ENCODE measurements at regions not wholly inside any gene's neighbourhood (a gene's known extent, or its start where the extent isn't known, plus 50 kb on each side); places are given as distances from the start of the nearest gene placed in this dataset.

DNA sequence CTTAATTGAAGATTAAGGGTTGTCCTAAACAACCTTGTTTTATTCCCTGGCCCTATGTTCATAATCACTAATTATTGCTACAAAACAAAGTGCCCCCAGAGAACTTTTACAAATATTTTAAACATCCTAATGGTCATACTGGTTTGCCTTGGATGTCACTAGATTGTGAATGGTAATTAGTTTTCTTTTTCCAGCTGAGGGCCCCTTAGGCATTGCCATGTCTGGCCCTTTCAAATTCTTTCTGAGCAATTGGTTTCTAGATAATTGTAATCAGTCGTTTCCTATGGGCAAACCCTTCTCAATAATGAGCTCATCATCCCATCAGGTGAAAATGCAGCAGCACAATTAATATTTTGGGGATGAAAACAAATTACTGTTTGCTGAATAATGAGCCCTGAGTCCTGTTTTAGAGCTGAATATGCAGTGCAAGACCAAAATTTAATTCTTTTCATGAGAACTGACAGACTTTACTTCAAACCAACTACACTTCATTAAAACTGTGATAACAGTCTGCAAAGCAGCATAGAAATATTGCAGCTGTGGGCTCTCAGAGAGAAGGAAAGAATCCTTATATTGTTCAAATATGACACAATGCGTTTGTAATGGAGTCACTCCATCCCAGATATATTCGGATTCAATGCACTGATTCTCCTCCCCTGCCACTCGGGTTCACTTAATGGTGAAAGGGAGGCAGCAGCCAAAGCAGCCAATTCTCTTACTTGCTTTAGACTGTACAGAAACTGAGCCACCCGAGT is 67.7 kb upstream of the ARHGAP5 start:
- no peaks in the 10 kb centered on the region for H3K4me1 ChIP-seq (ENCODE audit: control insufficient read depth, insufficient read depth, low read length, poor library complexity, severe bottlenecking)
- H3K9me3 ChIP-seq (ENCODE audit: control insufficient read depth, low read length) = no peaks in the 10 kb centered on the region
- H3K27ac ChIP-seq (ENCODE audit: insufficient read depth, low read length, poor library complexity, severe bottlenecking) = no peak overlapping the region

DNA sequence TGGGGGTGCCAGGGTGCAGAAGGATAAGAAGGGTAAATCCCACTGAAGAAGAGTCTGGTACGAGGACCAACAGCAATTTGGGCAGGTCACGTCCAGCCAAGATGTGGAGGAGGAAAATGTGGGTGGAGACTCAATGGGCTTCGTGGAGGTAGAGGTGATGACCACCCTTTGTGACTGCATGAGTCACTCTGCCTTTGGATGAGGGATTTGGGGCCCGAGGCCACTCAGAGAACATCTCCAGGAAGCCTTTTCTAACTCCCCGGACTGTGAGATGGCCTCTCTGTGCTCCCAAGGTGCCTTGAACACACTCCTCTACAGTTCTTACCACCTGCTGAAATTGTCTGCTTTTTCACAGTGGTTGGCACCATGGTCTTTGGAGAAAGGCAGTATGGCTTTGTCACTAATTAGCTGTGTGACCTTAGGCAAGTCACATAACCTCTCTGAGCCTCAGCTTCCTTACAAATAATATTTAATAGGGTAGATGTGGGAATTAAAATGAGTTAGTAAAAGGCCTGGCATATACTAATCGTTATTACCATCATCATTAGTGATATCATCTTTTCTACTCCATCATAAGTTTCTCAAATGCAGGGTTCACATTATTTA is 67.0 kb upstream of the ARHGAP5 start:
- Histone ChIP-seq H3K27me3 (replicated peaks; ENCODE audit: control insufficient read depth, insufficient read depth, low read length, poor library complexity, severe bottlenecking) (no peaks in the 10 kb centered on the region), H3K4me3 (ENCODE audit: insufficient read depth, low read depth, low read length, poor library complexity, severe bottlenecking) (no peak overlapping the region), H3K4me1 (ENCODE audit: control insufficient read depth, insufficient read depth, low read length, poor library complexity, severe bottlenecking) (no peaks in the 10 kb centered on the region), H3K9me3 (ENCODE audit: control insufficient read depth, low read length) (no peaks in the 10 kb centered on the region), H3K27ac (ENCODE audit: insufficient read depth, low read length, poor library complexity, severe bottlenecking) (no peak overlapping the region), H3K36me3 (ENCODE audit: control insufficient read depth, insufficient read depth, low read length) (no peaks in the 10 kb centered on the region)
- no peak for DNase-seq

More for the DNA sequence above, 67.7 kb upstream of the ARHGAP5 start:
- H3K27me3 ChIP-seq (replicated peaks; ENCODE audit: control insufficient read depth, insufficient read depth, low read length, poor library complexity, severe bottlenecking) = no peaks in the 10 kb centered on the region
- no peak for DNase-seq
- H3K4me3 ChIP-seq (ENCODE audit: insufficient read depth, low read depth, low read length, poor library complexity, severe bottlenecking) = no peak overlapping the region
- no peaks in the 10 kb centered on the region for H3K36me3 ChIP-seq (ENCODE audit: control insufficient read depth, insufficient read depth, low read length)

DNA sequence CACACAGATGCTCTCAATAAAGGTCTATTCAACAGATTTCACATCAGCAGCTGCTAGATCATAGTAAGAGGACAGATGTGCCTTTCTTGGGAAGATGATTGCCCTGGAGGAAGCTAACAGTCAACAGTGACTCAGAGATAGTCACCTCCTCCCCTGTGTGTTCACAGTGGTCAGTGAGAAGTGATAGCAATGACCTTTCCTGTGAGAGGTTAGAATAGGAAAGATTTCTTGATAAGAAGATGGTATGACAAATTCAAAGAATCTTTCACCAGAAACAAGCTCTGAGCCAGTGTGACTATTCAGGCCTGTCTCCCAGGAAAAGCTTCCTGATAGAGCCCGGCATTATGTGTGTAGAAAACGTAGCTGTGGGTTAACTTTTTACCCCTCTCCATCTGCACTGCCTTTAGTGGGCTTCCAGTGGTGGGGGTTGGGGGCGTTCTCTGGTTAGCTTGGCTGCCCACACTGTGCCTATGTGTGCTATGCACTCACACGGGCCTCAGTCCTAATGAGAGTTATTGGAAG is 66.4 kb upstream of the ARHGAP5 start:
- Histone ChIP-seq H3K4me3 (ENCODE audit: insufficient read depth, low read depth, low read length, poor library complexity, severe bottlenecking) (no peak overlapping the region), H3K9me3 (ENCODE audit: control insufficient read depth, low read length) (no peaks in the 10 kb centered on the region), H3K4me1 (ENCODE audit: control insufficient read depth, insufficient read depth, low read length, poor library complexity, severe bottlenecking) (no peaks in the 10 kb centered on the region), H3K36me3 (ENCODE audit: control insufficient read depth, insufficient read depth, low read length) (no peaks in the 10 kb centered on the region), H3K27ac (ENCODE audit: insufficient read depth, low read length, poor library complexity, severe bottlenecking) (no peak overlapping the region), H3K27me3 (replicated peaks; ENCODE audit: control insufficient read depth, insufficient read depth, low read length, poor library complexity, severe bottlenecking) (no peaks in the 10 kb centered on the region)
- DNase-seq = no peak

DNA sequence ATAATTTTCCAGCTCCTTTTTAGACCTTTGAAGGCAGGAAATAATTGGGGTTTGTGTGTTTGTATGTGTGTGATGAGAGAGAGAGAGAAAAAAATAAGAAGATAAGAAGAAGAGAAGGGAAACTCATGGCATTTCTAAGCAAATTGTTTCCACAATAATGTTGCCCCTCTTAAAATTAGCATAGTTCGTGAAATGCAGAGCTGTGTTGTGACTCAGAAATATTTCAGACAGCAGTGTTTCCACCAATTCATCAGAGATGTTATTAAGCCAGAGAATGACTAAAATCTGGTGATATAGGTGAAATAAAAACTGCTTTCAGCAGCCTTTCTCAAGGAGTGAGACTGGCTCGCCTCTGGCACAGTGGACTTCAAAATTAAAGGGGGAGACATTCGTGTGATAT is 65.9 kb upstream of the ARHGAP5 start:
- Histone ChIP-seq H3K4me3 (ENCODE audit: insufficient read depth, low read depth, low read length, poor library complexity, severe bottlenecking) (no peak overlapping the region), H3K27me3 (replicated peaks; ENCODE audit: control insufficient read depth, insufficient read depth, low read length, poor library complexity, severe bottlenecking) (no peaks in the 10 kb centered on the region), H3K9me3 (ENCODE audit: control insufficient read depth, low read length) (no peaks in the 10 kb centered on the region), H3K36me3 (ENCODE audit: control insufficient read depth, insufficient read depth, low read length) (no peaks in the 10 kb centered on the region), H3K4me1 (ENCODE audit: control insufficient read depth, insufficient read depth, low read length, poor library complexity, severe bottlenecking) (no peaks in the 10 kb centered on the region), H3K27ac (ENCODE audit: insufficient read depth, low read length, poor library complexity, severe bottlenecking) (no peak overlapping the region)
- DNase-seq = no peak

DNA sequence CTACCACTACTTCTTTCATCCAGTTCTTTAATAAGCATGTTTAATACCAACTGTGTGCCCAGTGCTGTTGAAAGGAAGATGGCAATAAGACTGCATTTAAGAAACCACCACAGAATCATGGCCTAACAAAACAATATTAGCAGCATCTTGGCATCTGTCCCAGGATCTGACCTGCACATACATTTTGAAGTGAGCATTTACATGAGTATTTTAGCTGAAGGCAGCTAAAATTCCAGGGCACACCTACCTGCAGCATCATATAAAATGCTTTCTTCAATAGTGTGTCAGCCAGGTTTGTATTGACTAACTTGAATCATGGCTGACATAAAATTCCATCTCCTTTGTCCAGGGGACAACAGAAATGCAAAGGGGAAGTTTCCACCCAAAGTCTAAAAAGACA is 65.0 kb upstream of the ARHGAP5 start:
- no peak for DNase-seq
- H3K4me1 ChIP-seq (ENCODE audit: control insufficient read depth, insufficient read depth, low read length, poor library complexity, severe bottlenecking) = no peaks in the 10 kb centered on the region
- H3K4me3 ChIP-seq (ENCODE audit: insufficient read depth, low read depth, low read length, poor library complexity, severe bottlenecking) = no peak overlapping the region
- H3K27ac ChIP-seq (ENCODE audit: insufficient read depth, low read length, poor library complexity, severe bottlenecking) = no peak overlapping the region
- no peaks in the 10 kb centered on the region for H3K9me3 ChIP-seq (ENCODE audit: control insufficient read depth, low read length)
- H3K36me3 ChIP-seq (ENCODE audit: control insufficient read depth, insufficient read depth, low read length) = no peaks in the 10 kb centered on the region
- no peaks in the 10 kb centered on the region for H3K27me3 ChIP-seq (replicated peaks; ENCODE audit: control insufficient read depth, insufficient read depth, low read length, poor library complexity, severe bottlenecking)

DNA sequence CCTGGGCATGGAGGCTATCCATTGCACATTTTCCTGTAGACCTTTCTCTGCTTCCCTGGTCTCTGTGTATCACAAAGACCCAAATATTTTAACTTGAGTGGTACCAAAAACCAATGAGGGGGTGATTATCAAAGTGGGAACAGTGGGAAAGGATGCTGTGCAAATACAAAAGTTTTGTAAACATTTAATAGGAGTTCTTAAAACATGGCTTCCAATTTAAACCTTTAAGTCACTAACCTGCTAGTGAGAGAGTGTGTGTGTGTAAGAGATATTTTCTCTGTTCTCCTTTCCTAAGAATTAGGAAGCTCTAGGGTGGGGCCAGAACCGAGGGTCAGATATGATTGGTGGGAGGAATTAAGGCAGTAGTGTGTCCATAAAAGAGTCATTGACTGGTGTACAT is 64.5 kb upstream of the ARHGAP5 start:
- no peak for DNase-seq
- H3K36me3 ChIP-seq (ENCODE audit: control insufficient read depth, insufficient read depth, low read length) = no peaks in the 10 kb centered on the region
- no peak overlapping the region for H3K27ac ChIP-seq (ENCODE audit: insufficient read depth, low read length, poor library complexity, severe bottlenecking)
- no peaks in the 10 kb centered on the region for H3K9me3 ChIP-seq (ENCODE audit: control insufficient read depth, low read length)
- H3K4me3 ChIP-seq (ENCODE audit: insufficient read depth, low read depth, low read length, poor library complexity, severe bottlenecking) = no peak overlapping the region
- H3K27me3 ChIP-seq (replicated peaks; ENCODE audit: control insufficient read depth, insufficient read depth, low read length, poor library complexity, severe bottlenecking) = no peaks in the 10 kb centered on the region
- H3K4me1 ChIP-seq (ENCODE audit: control insufficient read depth, insufficient read depth, low read length, poor library complexity, severe bottlenecking) = no peaks in the 10 kb centered on the region

DNA sequence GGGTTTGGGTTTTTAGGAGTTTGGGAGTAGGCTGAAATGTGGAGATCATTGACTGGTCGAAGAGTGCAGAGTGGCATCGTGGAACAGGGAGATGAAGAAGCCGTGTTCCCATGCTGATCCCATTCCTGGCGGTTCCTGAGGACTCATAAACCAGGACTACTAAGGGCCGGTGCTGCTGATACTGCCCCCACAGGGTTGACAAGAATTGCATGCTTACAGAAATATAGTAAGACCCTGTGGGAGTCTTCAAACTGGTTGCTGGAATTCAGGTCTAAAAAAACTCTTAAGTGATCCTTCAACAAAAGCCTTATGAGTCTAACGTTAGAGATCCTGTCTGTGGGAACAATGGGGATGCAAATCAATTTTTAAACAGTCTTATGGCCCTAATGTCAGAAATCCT is 64.0 kb upstream of the ARHGAP5 start:
- no peak overlapping the region for H3K4me3 ChIP-seq (ENCODE audit: insufficient read depth, low read depth, low read length, poor library complexity, severe bottlenecking)
- H3K27ac ChIP-seq (ENCODE audit: insufficient read depth, low read length, poor library complexity, severe bottlenecking) = no peak overlapping the region
- DNase-seq = no peak
- no peaks in the 10 kb centered on the region for H3K9me3 ChIP-seq (ENCODE audit: control insufficient read depth, low read length)
- no peaks in the 10 kb centered on the region for H3K27me3 ChIP-seq (replicated peaks; ENCODE audit: control insufficient read depth, insufficient read depth, low read length, poor library complexity, severe bottlenecking)
- H3K4me1 ChIP-seq (ENCODE audit: control insufficient read depth, insufficient read depth, low read length, poor library complexity, severe bottlenecking) = no peaks in the 10 kb centered on the region
- H3K36me3 ChIP-seq (ENCODE audit: control insufficient read depth, insufficient read depth, low read length) = no peaks in the 10 kb centered on the region

DNA sequence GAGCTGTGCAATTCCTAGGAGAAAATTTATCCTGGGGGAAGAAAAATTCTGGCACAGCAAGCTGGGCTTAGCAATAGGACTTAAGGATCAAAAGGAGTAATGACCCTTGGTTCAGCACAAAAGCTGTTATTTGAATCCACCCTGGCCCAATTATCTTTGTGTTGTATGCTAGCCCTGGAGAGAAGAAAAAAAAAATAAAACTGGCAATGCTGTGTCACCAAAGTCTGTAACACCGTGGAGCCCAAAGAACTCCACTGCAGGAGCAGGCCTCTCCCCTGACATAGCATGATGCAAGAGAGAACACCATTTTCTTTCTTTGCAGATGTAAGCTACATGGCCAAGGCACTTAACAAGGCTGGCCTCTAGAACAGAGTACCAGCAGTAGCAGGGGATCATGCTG is 63.0 kb upstream of the ARHGAP5 start:
- Histone ChIP-seq H3K4me1 (ENCODE audit: control insufficient read depth, insufficient read depth, low read length, poor library complexity, severe bottlenecking) (no peaks in the 10 kb centered on the region), H3K27ac (ENCODE audit: insufficient read depth, low read length, poor library complexity, severe bottlenecking) (no peak overlapping the region), H3K4me3 (ENCODE audit: insufficient read depth, low read depth, low read length, poor library complexity, severe bottlenecking) (no peak overlapping the region), H3K27me3 (replicated peaks; ENCODE audit: control insufficient read depth, insufficient read depth, low read length, poor library complexity, severe bottlenecking) (no peaks in the 10 kb centered on the region), H3K36me3 (ENCODE audit: control insufficient read depth, insufficient read depth, low read length) (no peaks in the 10 kb centered on the region), H3K9me3 (ENCODE audit: control insufficient read depth, low read length) (no peaks in the 10 kb centered on the region)
- DNase-seq = no peak

DNA sequence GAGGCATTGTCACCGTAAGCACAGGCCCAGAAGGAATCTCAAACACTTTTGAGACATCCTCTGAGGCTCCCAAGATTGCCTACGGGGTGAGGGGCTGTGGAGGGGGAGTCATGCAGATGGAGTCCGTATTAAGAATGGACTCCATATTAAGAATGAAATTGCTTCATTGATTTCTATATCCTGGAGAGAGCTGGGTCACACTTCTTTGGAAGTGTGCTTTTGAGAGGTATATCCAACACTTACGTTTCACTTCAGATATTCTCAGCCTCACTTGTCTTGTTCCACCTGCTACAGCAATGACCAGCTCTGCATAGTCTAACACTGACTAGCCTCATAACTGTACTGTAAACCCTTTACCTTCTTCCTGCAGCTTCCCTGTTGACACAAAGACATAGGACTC is 62.6 kb upstream of the ARHGAP5 start:
- Histone ChIP-seq H3K36me3 (ENCODE audit: control insufficient read depth, insufficient read depth, low read length) (no peaks in the 10 kb centered on the region), H3K27me3 (replicated peaks; ENCODE audit: control insufficient read depth, insufficient read depth, low read length, poor library complexity, severe bottlenecking) (no peaks in the 10 kb centered on the region), H3K4me1 (ENCODE audit: control insufficient read depth, insufficient read depth, low read length, poor library complexity, severe bottlenecking) (no peaks in the 10 kb centered on the region), H3K9me3 (ENCODE audit: control insufficient read depth, low read length) (no peaks in the 10 kb centered on the region), H3K27ac (ENCODE audit: insufficient read depth, low read length, poor library complexity, severe bottlenecking) (no peak overlapping the region), H3K4me3 (ENCODE audit: insufficient read depth, low read depth, low read length, poor library complexity, severe bottlenecking) (no peak overlapping the region)
- no peak for DNase-seq

DNA sequence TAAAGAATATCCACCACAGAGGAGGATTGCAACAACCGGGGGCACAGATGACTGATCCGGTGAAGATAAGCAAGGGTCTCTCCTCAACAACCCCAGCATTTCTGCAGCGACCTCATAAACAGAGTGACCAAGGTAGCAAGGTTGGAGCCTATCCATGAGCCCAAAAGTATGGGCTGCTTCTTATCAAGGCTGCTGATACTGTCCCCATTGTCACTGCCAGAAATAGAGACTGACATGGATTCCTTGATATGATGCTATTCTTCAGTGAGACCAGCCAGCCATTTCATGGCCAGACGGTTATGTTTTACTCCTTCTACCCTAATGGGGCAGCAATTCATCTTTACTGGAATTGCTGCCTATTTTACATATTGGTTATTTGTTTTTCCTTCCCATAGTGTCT is 61.9 kb upstream of the ARHGAP5 start:
- no peak overlapping the region for H3K4me3 ChIP-seq (ENCODE audit: insufficient read depth, low read depth, low read length, poor library complexity, severe bottlenecking)
- no peaks in the 10 kb centered on the region for H3K4me1 ChIP-seq (ENCODE audit: control insufficient read depth, insufficient read depth, low read length, poor library complexity, severe bottlenecking)
- H3K27ac ChIP-seq (ENCODE audit: insufficient read depth, low read length, poor library complexity, severe bottlenecking) = no peak overlapping the region
- no peak for DNase-seq
- no peaks in the 10 kb centered on the region for H3K36me3 ChIP-seq (ENCODE audit: control insufficient read depth, insufficient read depth, low read length)
- H3K27me3 ChIP-seq (replicated peaks; ENCODE audit: control insufficient read depth, insufficient read depth, low read length, poor library complexity, severe bottlenecking) = no peaks in the 10 kb centered on the region
- no peaks in the 10 kb centered on the region for H3K9me3 ChIP-seq (ENCODE audit: control insufficient read depth, low read length)

All from effector memory CD4-positive, alpha-beta T cell (primary cell).